Type B pancreatic cell (in vitro differentiated cells): ENCODE measurements at regions not wholly inside any gene's neighbourhood (a gene's known extent, or its start where the extent isn't known, plus 50 kb on each side); places are given as distances from the start of the nearest gene placed in this dataset.
"Not testable (repeated sequence)": the region's sequence is repeated elsewhere in the genome, so short reads cannot be mapped to it uniquely, and the experiment has no call there.

ENCODE experiments used
- DNase-seq: peaks from one replicate; pipeline ENCODE4 v3.0.0; 2021; ENCODE audit warnings: mixed read lengths; ENCODE audit not compliant: unreplicated experiment; ENCODE audit errors: extremely low spot score
- H3K27ac Mint-ChIP-seq: 2 replicates; pipeline ENCODE4 v1.8.0; 2021; ENCODE audit warnings: mild to moderate bottlenecking, mixed read lengths
- H3K27me3 Mint-ChIP-seq: 2 replicates; pipeline ENCODE4 v1.8.0; 2021; ENCODE audit warnings: mixed read lengths
- H3K36me3 Mint-ChIP-seq: 2 replicates; pipeline ENCODE4 v1.8.0; 2021; ENCODE audit warnings: mixed read lengths
- H3K4me1 Mint-ChIP-seq: one replicate; pipeline ENCODE4 v1.8.0; 2021; ENCODE audit warnings: mixed read lengths; ENCODE audit not compliant: unreplicated experiment
- H3K4me3 Mint-ChIP-seq: 2 replicates; pipeline ENCODE4 v1.8.0; 2021; ENCODE audit warnings: mild to moderate bottlenecking, mixed read lengths
- H3K9me3 Mint-ChIP-seq: 2 replicates; pipeline ENCODE4 v1.8.0; 2021; ENCODE audit warnings: mixed read lengths
- CTCF ChIP-seq: fragments of 200-600 bp; sonication (generic); conservative IDR thresholded peaks from 2 replicates; pipeline ENCODE4 v1.5.0; 2021; ENCODE audit warnings: antibody characterized with exemption, mild to moderate bottlenecking

GRCh38 chr14:106185837-106186233 is 659.5 kb downstream of the TMEM121 start:
- H3K4me3 Mint-ChIP-seq, result no peak overlapping the region
- peaks cover 13% of the 10 kb centered on the region for H3K9me3 Mint-ChIP-seq
- DNase-seq, result no peak
- no peak overlapping the region for H3K27ac Mint-ChIP-seq
- no peaks in the 10 kb centered on the region for H3K36me3 Mint-ChIP-seq
- H3K27me3 Mint-ChIP-seq, result no peaks in the 10 kb centered on the region
- no peak for TF ChIP-seq CTCF
- H3K4me1 Mint-ChIP-seq, result no peaks in the 10 kb centered on the region

GRCh38 chr14:106187216-106187615 is 660.8 kb downstream of the TMEM121 start:
- H3K9me3 Mint-ChIP-seq, result peaks cover 13% of the 10 kb centered on the region
- no peaks in the 10 kb centered on the region for H3K36me3 Mint-ChIP-seq
- H3K4me3 Mint-ChIP-seq, result no peak overlapping the region
- H3K27me3 Mint-ChIP-seq, result no peaks in the 10 kb centered on the region
- no peak for TF ChIP-seq CTCF
- DNase-seq, result no peak
- H3K27ac Mint-ChIP-seq, result no peak overlapping the region
- no peaks in the 10 kb centered on the region for H3K4me1 Mint-ChIP-seq

GRCh38 chr14:106192701-106193100 is 666.3 kb downstream of the TMEM121 start:
- not testable (repeated sequence) for H3K27ac Mint-ChIP-seq, H3K4me3 Mint-ChIP-seq, DNase-seq, H3K4me1 Mint-ChIP-seq, H3K36me3 Mint-ChIP-seq, H3K27me3 Mint-ChIP-seq
- peaks cover 17% of the 10 kb centered on the region for H3K9me3 Mint-ChIP-seq

- not testable (repeated sequence) for H3K9me3 Mint-ChIP-seq, DNase-seq, H3K27me3 Mint-ChIP-seq, H3K4me1 Mint-ChIP-seq, H3K27ac Mint-ChIP-seq, H3K36me3 Mint-ChIP-seq, H3K4me3 Mint-ChIP-seq
Observed at GRCh38 chr14:106196459-106196858, 670.1 kb downstream of the TMEM121 start.

- not testable (repeated sequence) for DNase-seq, H3K27ac Mint-ChIP-seq, H3K4me1 Mint-ChIP-seq, H3K4me3 Mint-ChIP-seq, H3K36me3 Mint-ChIP-seq, H3K27me3 Mint-ChIP-seq
- peaks cover 14% of the 10 kb centered on the region for H3K9me3 Mint-ChIP-seq
Observed at GRCh38 chr14:106197264-106197663, 670.9 kb downstream of the TMEM121 start.

GRCh38 chr14:106199097-106199496 is 672.7 kb downstream of the TMEM121 start:
- DNase-seq, result no peak
- no peak overlapping the region for H3K4me3 Mint-ChIP-seq
- H3K36me3 Mint-ChIP-seq, result no peaks in the 10 kb centered on the region
- H3K27ac Mint-ChIP-seq, result no peak overlapping the region
- H3K27me3 Mint-ChIP-seq, result no peaks in the 10 kb centered on the region
- no peaks in the 10 kb centered on the region for H3K4me1 Mint-ChIP-seq
- peaks cover 17% of the 10 kb centered on the region for H3K9me3 Mint-ChIP-seq
- TF ChIP-seq CTCF, result no peak

GRCh38 chr14:106200541-106201315 is 674.3 kb downstream of the TMEM121 start:
- Mint-ChIP-seq H3K9me3 (peaks cover 11% of the 10 kb centered on the region), H3K36me3 (no peaks in the 10 kb centered on the region), H3K27me3 (no peaks in the 10 kb centered on the region), H3K27ac (no peak overlapping the region), H3K4me3 (no peak overlapping the region), H3K4me1 (no peaks in the 10 kb centered on the region)
- no peak for TF ChIP-seq CTCF
- no peak for DNase-seq
